ENCODE measurements at regions not wholly inside any gene's neighbourhood (a gene's known extent, or its start where the extent isn't known, plus 50 kb on each side); places are given as distances from the start of the nearest gene placed in this dataset.

DNA sequence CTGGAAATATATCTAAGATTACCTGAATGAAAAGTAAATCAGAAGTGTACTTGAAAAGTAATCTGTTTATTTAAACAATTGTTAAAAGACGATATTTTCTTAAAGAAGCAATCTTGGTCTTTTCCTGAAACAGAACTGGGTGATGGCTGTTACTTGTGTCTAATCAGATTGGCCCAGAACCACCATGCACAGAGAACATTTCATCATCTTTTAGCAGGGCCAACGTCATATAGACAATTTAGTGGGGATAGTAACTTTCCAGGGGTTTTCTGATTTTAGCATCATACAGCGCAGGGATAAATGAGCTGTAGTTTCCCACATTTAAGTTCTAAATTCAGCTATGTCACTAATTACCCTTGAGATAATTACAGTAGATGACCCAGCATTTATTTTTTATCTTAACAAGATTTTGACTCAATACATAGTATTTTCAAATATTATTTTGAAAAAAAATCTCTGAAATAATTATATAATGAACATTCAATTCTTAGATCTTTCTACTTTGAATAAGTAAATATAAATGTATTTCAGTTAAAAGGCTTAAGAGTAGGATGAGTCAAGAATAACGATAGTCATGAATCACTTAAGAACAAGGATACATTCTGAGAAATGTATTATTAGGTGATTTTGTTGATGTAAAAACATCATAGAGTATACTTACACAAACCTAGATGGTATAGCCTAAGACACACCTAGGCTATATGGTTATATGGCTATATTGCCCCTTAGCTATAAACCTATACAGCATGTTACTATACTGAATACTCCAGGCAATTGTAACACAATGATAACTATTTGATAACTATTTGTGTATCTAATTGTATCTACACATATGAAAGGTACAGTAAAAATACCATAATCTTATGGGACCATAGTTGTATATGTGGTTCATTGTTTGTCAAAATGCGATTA lies 103.8 kb upstream of the MME start:
- no peak for DNase-seq (ENCODE audit: low read depth)

- peak; percentile 15 for DNase-seq (ENCODE audit: low read depth)
Measured at GRCh38 chr3:154973851-154974250, 106.3 kb upstream of the MME start.

DNA sequence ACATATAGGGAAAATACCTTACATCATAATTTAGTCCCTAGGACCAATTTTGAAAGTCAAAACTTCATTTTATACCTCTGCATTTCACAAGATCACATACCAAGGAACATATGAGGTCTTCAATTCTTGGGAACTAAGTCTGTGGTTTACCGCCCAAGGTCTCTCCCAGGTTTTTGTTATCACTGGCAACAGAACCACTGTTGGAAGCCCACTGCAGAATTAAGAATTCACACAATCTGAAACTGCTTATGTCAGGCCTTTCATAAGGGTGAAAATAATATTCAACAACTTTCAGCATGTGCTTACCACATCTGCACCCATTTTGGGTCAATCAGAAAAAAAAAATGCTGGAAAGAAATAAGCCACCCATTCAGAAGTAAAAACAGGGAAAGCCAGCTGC lies 107.2 kb upstream of the MME start:
- DNase-seq (ENCODE audit: low read depth): peak; percentile 48

DNA sequence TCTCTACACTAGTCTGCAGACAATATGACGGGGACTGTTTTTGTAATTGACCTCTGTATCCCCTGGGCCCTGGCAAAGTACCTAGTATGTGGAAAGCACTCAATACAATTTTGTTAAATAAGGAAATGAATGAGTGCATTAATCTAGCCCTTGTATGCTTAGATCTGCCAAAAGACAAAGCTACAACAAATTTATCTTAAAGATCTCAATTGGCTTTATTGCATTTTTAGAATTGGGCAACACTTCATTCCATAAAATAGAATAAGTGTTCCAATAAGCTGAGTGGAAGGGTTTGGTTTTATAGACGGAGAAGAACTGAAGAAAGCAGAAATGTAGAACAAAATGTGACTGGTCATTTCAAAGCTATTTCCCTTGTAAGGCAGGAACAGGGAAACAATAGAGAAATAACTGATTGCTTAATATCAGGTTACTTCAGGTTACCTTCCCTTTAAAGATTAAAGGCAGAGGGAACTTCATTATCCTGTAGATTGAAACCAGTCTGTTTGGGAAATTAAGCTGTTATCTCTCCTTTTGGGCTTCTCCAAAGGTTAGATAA lies 108.3 kb upstream of the MME start:
- peak; percentile 87 for DNase-seq (ENCODE audit: low read depth)

DNA sequence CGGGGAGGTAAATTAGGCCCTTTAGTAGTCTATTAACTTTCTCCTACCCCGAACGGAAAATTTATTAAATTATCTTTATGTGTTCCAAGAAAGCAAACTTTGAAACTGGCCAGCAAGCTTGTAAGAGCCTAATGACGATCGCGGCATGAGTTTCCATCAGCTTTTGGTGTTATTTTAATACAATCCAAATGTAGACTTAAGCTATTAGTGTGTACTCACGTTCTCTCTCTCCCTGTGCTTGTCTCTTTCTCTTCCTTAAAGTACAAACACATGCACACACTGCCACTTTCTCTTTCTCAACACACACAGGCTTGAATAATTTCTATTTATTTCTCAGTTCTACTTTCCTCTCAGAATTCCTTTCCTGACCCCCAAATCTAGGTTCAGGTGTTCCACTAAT lies 108.8 kb upstream of the MME start:
- DNase-seq (ENCODE audit: low read depth): peak; percentile 55

- DNase-seq (ENCODE audit: low read depth): peak; percentile 90
Measured at GRCh38 chr3:154970797-154971196, 109.3 kb upstream of the MME start.

GRCh38 chr3:154969366-154969765 lies 110.8 kb upstream of the MME start:
- no peak for DNase-seq (ENCODE audit: low read depth)

DNA sequence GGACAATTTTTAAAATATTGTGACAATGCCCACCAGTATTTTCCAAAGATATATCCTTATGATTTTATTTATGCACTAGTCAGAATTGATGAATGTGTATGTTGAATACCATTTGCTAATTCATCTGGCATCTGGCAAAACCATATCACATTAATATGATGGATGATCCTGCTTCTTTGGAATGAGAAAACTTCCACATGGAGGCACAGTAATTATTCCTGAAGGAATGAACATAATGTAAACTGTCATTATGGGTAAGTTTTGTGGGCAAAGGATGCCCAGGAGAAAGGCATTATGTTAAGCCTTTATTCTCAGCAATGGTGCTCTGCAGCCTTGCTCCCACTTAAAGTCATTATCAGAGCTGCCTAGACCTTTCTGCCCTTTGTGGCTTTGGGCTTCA lies 113.0 kb upstream of the MME start:
- DNase-seq (ENCODE audit: low read depth): peak; percentile 70

DNA sequence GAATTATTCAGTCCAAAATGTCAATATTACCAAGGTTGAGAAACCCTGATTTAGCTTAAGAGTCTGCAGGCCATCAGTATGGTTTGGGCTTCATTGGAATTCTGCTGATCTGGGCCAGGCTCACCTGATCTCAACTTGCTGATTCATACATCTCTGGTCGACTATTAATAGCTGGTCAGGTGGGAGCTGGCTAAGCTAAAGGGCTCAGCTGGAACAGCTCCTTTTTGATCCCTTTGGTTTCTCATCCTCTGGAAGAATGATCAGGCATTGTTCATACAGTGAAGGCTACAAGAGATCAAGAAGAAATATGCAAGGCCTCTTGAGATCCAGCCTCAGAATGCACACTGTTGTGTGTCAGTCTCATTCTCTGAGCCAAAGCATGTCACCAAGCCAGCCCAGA lies 123.3 kb upstream of the MME start:
- DNase-seq (ENCODE audit: low read depth): no peak

DNA sequence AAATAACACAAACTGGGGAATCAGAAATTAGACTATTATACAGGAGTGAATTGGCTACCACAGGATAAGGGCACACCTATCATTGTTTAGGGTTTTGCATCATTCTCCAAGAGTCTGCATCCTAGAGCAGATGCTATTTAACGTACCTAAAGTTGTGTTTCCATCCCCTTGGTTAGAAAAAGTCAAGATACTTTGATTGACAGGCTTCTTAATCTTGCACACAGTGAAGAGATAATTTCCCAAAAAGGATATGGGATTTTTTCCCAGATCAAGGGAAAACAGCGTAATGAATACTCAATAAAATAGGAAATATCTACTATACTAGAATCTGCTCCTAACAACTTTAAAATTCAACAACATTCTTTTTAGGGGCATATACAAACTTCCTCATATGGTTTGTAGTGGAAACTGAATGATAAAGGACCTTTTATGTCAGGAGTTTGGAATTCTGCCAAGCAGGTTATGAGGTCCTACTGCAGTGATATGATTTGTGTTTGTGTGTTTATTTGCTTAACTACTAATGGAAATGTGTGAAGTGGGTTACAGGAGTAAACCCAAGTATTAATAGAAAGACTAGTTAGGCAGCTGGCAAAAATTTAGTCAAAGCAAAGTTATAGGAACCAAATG lies 124.1 kb upstream of the MME start:
- DNase-seq (ENCODE audit: low read depth): no peak

- DNase-seq (ENCODE audit: low read depth): peak; percentile 67
Measured at GRCh38 chr3:154954757-154955156, 125.4 kb upstream of the MME start.

DNA sequence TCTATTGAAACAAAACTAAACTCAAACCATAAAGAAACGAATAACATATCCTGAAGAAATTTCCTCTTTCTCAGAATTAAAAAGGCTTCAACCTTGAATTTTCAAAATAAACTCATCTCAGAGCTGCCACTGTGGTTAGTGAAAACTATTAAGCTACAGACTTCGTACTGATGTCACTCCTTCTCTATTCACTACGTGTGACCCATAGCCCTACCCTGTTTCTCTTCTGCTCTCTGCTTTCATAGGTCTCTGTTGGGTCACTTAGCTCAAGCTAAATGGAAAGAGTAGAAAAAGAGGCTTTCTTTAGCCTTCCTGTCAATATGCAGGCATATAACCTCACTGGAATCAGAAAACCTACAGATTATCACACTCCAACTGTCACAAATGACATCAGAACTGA lies 126.6 kb upstream of the MME start:
- DNase-seq (ENCODE audit: low read depth): no peak

GRCh38 chr3:154952553-154952952 lies 127.6 kb upstream of the MME start:
- DNase-seq (ENCODE audit: low read depth): no peak

GRCh38 chr3:154943981-154944380 lies 136.1 kb upstream of the MME start:
- no peak for DNase-seq (ENCODE audit: low read depth)

GRCh38 chr3:154942827-154943226 lies 137.3 kb upstream of the MME start:
- DNase-seq (ENCODE audit: low read depth): no peak

DNA sequence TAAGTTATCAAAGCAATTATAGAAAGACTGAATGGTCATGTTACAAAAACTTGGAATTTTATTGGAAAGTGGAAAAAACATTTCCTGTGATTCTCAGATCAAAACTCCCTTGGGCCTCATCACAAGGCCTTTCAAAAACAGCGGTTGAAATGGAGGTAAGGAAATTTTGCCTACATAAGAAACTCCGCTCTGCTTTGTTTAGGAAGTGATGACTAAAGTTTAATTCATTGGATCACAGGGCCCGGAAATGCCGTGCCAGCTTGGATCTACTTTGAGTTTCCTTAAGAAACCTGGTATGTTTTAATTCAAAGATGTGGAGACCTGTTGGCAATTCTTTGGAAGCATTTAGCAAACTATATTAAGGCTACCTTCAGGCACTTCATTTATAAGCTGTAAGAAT lies 143.9 kb upstream of the MME start:
- DNase-seq (ENCODE audit: low read depth): no peak

GRCh38 chr3:154933581-154933980 lies 146.5 kb upstream of the MME start:
- peak; percentile 61 for DNase-seq (ENCODE audit: low read depth)

DNA sequence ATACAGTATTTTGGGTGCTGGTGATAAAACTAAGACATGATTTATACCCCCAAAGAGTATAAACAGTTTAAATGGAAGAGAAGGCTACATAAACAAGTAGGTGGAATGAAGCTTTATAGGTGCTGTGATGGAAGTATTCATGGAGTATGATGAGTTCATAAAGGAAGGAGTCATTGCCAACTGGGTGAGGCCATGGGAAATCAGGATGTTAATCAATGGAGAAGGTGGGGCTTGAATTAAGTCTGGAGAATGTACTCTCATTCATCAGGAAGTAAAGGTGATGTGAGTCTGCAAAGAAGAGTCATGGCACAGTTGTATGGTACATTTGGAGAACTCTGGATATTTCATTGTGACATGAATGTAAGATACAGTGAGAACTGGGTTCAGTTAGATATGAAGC lies 147.5 kb upstream of the MME start:
- DNase-seq (ENCODE audit: low read depth): no peak

DNA sequence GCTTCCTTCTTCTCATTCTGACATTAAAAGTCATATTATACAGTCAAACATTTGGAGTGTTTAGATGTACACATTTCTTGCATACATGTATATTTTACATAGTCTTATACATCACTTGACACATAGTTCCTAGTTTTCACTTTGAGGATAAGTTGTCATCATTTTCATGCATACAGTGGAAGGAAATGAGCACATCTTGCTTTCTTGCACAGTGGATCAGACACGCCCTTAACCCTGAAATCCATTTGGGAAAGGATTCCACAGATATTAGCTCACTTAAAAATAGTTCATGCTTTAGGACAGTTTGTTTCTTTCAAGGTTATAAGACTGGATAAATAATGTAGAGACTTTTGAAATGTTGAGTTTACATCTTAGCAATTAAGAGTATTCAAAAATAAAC lies 148.6 kb upstream of the MME start:
- DNase-seq (ENCODE audit: low read depth): peak; percentile 81

- peak; percentile 32 for DNase-seq (ENCODE audit: low read depth)
Measured at GRCh38 chr3:154926721-154927120, 153.4 kb upstream of the MME start.

DNA sequence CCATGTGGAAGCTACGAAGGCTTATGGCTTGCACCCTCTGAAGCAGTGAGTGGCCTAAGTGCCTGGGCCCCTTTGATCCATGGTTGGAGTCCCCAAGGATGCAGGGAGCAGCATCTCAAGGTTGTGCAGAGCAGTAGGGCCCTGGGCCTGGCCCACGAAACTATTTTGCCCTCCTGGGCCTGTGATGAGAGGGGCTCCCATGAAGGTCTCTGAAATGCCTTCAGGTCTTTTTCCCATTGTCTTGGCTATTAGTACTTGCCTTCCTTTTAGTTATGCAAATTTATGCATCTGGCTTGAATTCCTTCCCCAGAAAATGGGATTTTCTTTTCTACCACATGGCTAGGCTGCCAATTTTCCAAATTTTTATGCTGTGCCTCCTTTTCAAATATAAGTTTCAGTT lies 158.8 kb upstream of the MME start:
- DNase-seq (ENCODE audit: low read depth): no peak

DNA sequence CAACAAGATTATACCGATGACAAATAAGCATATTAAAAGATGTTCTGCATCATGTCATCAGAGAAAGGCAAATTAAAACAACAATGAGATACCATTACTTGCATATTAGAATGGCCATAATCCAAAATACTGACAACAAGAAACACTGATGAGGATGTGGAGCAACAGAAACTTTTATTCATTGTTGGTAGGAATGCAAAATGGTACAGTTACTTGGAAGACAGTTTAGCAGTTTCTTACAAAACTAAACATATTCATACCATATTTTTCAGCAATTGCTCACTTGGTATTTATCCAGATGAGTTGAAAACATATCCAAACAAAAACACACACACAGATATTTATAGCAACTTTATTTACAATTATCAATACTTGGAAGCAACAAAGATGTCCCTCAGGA lies 160.9 kb upstream of the MME start:
- no peak for DNase-seq (ENCODE audit: low read depth)

DNA sequence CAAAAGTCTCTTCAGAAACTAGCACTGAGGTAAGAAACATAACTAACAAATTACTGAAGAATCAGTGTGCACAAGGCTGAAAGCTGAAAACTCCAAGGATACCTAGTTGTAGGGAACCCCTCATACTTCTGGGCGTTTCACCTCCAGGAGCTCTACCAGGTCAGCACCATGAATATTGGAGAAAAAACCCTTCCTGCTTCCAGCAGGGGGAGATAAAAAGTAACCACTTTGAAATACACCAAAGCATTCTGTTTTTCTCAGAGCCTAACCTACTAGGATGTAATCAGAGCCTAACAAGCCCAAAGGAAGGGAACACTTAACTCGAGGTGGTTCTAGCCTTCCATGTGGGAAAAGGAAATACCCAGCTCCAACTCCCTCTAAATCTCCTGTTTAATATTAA lies 175.8 kb upstream of the MME start:
- peak; percentile 37 for DNase-seq (ENCODE audit: low read depth)
